ENCODE measurements at regions not wholly inside any gene's neighbourhood (a gene's known extent, or its start where the extent isn't known, plus 50 kb on each side); places are given as distances from the start of the nearest gene placed in this dataset.
"Not testable (repeated sequence)": the region's sequence is repeated elsewhere in the genome, so short reads cannot be mapped to it uniquely, and the experiment has no call there.

DNA sequence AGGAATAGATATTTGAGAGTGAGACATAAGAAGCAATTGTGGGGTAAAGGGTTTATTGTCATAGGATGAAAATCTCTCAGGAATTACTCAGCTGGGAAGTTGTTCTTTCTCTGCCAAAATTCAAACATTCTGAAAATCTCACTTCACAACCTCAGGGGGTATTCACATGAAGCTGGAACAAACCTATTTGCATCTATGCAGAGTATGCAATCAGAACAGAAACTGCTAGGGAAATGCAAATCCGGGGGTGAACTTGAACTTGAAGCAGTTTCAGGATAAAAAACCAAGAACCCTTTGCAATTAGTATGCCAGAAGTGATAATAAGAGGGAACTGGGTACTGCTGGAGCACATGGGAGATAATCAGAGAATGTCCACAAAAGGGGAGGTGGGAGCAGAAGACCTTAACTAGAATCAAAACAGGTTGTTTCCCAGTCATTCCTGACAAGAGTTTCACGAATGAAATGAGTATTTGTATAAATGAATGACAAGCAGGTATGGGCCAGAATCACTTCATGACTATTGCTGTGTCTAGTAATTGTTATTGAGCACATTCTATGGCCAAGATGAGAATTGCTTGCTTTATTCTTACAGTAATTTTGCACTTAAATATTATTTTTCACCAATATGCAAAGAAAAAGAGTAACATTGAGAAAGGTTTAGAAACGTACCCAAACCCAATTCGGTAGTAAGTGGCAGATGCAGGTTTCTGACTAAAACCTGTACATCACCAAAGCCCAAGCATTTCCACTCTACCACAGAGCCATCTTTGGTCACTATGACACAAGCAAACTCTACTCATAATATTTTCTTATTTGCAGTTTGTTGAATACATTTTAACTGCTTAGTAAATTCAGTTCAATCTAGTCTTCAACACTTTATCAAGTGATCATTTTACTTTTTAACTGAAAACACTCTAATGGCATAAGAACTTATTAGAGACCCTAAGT is 61.8 kb upstream of the UBASH3B start:
- H3K4me3 ChIP-seq: no peak overlapping the region
- H3K27me3 ChIP-seq (replicated peaks in 1 of 7): peaks cover 0 to 47% (median 5%) of the 10 kb centered on the region in 7 donors
- intact Hi-C loops (cut with DNase I; ENCODE audit: low total_unique reads): no loop called here
- H3K27ac ChIP-seq: no peak overlapping the region
- H3K9me3 ChIP-seq: peaks cover 0 to 2% (median 0%) of the 10 kb centered on the region in 8 donors
- H3K4me1 ChIP-seq: no peaks in the 10 kb centered on the region
- TF ChIP-seq POLR2AphosphoS5 (IDR thresholded peaks at IDR 0.05): no peak
- no peak for TF ChIP-seq POLR2A (IDR thresholded peaks at IDR 0.05)
- no peak for DNase-seq
- 62 to 78% (median 70%) methylated on average over 4 of the region's 4 CpGs for WGBS, 5 donors
- H3K36me3 ChIP-seq: no peaks in the 10 kb centered on the region

DNA sequence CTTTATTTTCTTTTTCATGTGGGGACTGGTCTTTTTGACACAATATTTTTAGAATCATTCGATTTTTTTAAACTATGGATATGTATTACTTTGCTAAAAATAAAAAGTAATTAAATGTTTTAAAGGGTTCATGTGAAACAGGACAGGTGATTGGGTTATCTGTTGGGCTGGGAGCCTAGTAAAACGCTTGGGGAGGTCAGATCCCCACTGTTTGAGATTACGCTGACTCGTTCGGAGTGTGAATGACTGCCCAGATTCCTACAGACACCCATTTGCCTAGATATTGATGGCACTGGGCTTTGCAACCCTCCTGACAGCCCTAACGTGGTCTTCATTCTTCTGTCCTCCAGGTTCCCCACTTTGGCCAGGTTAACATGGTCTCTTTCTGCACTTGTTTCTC is 62.9 kb upstream of the UBASH3B start:
- DNase-seq: no peak
- no peak for TF ChIP-seq POLR2A (IDR thresholded peaks at IDR 0.05)
- no peak for TF ChIP-seq POLR2AphosphoS5 (IDR thresholded peaks at IDR 0.05)
- TF ChIP-seq, protein P1, sequence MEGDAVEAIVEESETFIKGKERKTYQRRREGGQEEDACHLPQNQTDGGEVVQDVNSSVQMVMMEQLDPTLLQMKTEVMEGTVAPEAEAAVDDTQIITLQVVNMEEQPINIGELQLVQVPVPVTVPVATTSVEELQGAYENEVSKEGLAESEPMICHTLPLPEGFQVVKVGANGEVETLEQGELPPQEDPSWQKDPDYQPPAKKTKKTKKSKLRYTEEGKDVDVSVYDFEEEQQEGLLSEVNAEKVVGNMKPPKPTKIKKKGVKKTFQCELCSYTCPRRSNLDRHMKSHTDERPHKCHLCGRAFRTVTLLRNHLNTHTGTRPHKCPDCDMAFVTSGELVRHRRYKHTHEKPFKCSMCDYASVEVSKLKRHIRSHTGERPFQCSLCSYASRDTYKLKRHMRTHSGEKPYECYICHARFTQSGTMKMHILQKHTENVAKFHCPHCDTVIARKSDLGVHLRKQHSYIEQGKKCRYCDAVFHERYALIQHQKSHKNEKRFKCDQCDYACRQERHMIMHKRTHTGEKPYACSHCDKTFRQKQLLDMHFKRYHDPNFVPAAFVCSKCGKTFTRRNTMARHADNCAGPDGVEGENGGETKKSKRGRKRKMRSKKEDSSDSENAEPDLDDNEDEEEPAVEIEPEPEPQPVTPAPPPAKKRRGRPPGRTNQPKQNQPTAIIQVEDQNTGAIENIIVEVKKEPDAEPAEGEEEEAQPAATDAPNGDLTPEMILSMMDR (IDR thresholded peaks at IDR 0.05 in 8 of 11, conservative IDR thresholded peaks at IDR 0.05 in 3 of 11): no peak
- peaks cover 0 to 36% (median 5%) of the 10 kb centered on the region in 7 donors for H3K27me3 ChIP-seq (replicated peaks in 1 of 7)

DNA sequence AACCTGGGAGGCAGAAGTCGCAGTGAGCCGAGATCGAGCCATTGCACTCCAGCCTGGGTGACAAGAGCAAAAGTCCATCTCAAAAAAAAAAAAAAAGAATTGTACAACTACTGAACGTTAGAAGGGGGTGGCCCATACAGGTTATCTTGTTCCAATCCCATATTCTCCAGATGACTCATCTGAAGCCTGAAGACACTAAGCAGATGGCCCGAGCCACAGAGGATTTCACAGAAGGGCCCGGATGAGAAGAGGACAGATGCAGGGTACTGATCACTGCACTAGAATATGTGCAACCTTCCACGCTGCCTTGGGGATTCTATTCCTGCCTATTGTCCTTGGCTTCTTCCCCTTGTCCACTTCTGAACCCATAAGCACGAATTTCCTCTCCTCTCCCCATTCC is 70.9 kb upstream of the UBASH3B start:
- Histone ChIP-seq H3K27me3 (replicated peaks in 1 of 7) (peaks cover 0 to 6% (median 0%) of the 10 kb centered on the region in 7 donors), H3K4me3 (no peak overlapping the region), H3K4me1 (peaks cover 2 to 15% (median 5%) of the 10 kb centered on the region in 6 donors), H3K36me3 (no peaks in the 10 kb centered on the region), H3K27ac (no peak overlapping the region), H3K9me3 (peaks cover 0 to 15% (median 10%) of the 10 kb centered on the region in 8 donors)
- no peak for DNase-seq
- 73 to 86% (median 79%) methylated on average over 8 of the region's 8 CpGs for WGBS, 5 donors
- intact Hi-C loops (cut with DNase I; ENCODE audit: low total_unique reads): no loop called here
- TF ChIP-seq, protein P1 (IDR thresholded peaks at IDR 0.05 in 8 of 11, conservative IDR thresholded peaks at IDR 0.05 in 3 of 11): no peak
- TF ChIP-seq POLR2AphosphoS5 (IDR thresholded peaks at IDR 0.05) (no peak), POLR2A (IDR thresholded peaks at IDR 0.05) (no peak)

More for the DNA sequence above, 62.9 kb upstream of the UBASH3B start:
- 77 to 89% (median 85%) methylated on average over 6 of the region's 6 CpGs for WGBS, 5 donors
- Histone ChIP-seq H3K9me3 (peaks cover 0 to 13% (median 9%) of the 10 kb centered on the region in 8 donors), H3K4me3 (no peak overlapping the region), H3K36me3 (no peaks in the 10 kb centered on the region), H3K4me1 (no peaks in the 10 kb centered on the region), H3K27ac (no peak overlapping the region)
- intact Hi-C loops (cut with DNase I; ENCODE audit: low total_unique reads): no loop called here

DNA sequence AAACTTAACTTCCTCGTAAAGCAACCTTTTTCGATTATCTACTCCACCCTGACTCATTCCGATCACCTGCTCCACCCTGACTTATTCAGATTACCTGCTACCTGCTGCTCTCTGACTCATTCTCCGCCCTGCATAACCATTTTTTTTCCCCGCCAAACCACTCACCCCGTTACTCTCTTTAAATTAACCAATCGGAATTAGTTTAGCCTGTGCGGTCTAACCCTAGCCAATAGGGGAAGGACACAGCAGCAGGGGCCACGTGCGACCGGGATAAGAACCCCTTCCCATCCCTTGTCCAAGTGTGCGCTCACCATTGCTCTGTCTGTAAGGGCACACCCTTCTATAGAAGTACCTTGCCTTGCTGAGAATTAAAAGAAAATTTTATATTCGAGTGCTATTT is 75.5 kb upstream of the UBASH3B start:
- H3K36me3 ChIP-seq; H3K9me3 ChIP-seq; H3K27me3 ChIP-seq (replicated peaks in 1 of 7); intact Hi-C loops (cut with DNase I; ENCODE audit: low total_unique reads); DNase-seq; H3K4me3 ChIP-seq; H3K27ac ChIP-seq: not testable (repeated sequence)
- WGBS, 5 donors: 60 to 66% (median 63%) methylated on average over 13 of the region's 13 CpGs
- H3K4me1 ChIP-seq: peaks cover 2 to 15% (median 5%) of the 10 kb centered on the region in 6 donors

DNA sequence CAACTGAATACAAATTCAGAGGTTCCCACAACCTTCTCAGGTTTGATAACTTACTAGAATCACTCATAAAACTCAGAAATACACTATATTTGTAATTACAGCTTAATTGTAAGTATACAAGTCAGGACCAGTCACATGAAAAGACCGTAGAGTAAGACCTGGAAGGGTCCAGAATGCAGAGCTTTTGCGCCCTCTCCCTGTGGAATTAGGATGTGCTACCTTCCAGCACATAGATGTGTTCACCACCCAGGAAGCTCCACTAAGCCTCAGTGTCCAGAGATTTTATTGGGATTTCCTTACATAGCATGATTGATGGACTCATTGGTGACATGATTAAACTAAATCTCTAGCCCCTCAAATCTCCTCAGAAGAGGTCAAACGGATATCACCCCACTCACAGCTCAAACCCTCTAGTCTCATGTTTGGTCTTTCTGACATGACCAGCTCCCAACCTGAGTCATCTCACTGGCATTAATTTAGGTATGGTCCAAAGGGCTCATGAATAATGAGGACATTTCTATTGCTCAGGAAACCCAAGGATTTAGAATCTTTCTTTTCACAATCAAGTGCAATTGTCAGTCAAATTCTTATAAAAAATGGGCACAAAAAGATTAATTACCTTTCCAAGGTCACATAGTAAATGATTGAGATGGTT is 77.2 kb upstream of the UBASH3B start:
- 78 to 89% (median 87%) methylated on average over 3 of the region's 3 CpGs for WGBS, 5 donors
- no peak overlapping the region for H3K4me3 ChIP-seq

More for the DNA sequence above, 77.2 kb upstream of the UBASH3B start:
- TF ChIP-seq POLR2A (IDR thresholded peaks at IDR 0.05): no peak
- TF ChIP-seq, protein P1 (IDR thresholded peaks at IDR 0.05 in 8 of 11, conservative IDR thresholded peaks at IDR 0.05 in 3 of 11): no peak
- no peak for TF ChIP-seq POLR2AphosphoS5 (IDR thresholded peaks at IDR 0.05)
- Histone ChIP-seq H3K27me3 (replicated peaks in 1 of 7) (no peaks in the 10 kb centered on the region), H3K4me1 (peaks cover 2 to 15% (median 5%) of the 10 kb centered on the region in 6 donors), H3K27ac (no peak overlapping the region), H3K36me3 (no peaks in the 10 kb centered on the region), H3K9me3 (no peaks in the 10 kb centered on the region)
- intact Hi-C loops (cut with DNase I; ENCODE audit: low total_unique reads): no loop called here
- no peak for DNase-seq
